Mucosa of descending colon (tissue), 3 donors: ENCODE measurements at regions not wholly inside any gene's neighbourhood (a gene's known extent, or its start where the extent isn't known, plus 50 kb on each side); places are given as distances from the start of the nearest gene placed in this dataset.

ENCODE experiments used
- ATAC-seq: fragments of 200-7000 bp; cut with Tn5 transposase; one replicate; pipeline ENCODE4 v1.9.1; 2020; ENCODE audit warnings: mild to moderate bottlenecking, moderate library complexity
- DNase-seq, 3 donors: peaks; one replicate each; pipeline ENCODE4 v3.0.0-alpha.2; 2020
- H3K36me3 ChIP-seq: fragments of 200-600 bp; one replicate; pipeline ENCODE4 v1.8.0; 2021; ENCODE audit warnings: low read depth, mild to moderate bottlenecking
- H3K4me1 ChIP-seq: fragments of 200-600 bp; one replicate; pipeline ENCODE4 v1.8.0; 2021; ENCODE audit warnings: low read depth, mild to moderate bottlenecking
- H3K4me3 ChIP-seq: fragments of 200-600 bp; one replicate; pipeline ENCODE4 v1.8.0; 2021; ENCODE audit warnings: mild to moderate bottlenecking
- H3K9me3 ChIP-seq: fragments of 200-600 bp; one replicate; pipeline ENCODE4 v1.8.0; 2021; ENCODE audit warnings: mild to moderate bottlenecking
- CTCF ChIP-seq: fragments of 200-600 bp; IDR thresholded peaks from one replicate; pipeline ENCODE4 v1.8.0; 2022; ENCODE audit warnings: antibody characterized with exemption, mild to moderate bottlenecking
- intact Hi-C, 2 donors: fragments of 100-400 bp; cut with DNase I in 1 of 2; cut with micrococcal nuclease in 1 of 2; formaldehyde crosslinking; loops; one replicate each; pipeline versions ENCODE4 v1.11.0 to v1.11.1; 2022; cut with DNase I, micrococcal nuclease
- donor health status: DM: no; HTN: no; CAD: no; lungs with moderate emphysema.
- donor health status: DM: no; HTN: no; CAD: no.
- donor health status: DM: no; HTN: yes; CAD: no.

- TF ChIP-seq CTCF: no peak
- H3K4me1 ChIP-seq: no peaks in the 10 kb centered on the region
- ATAC-seq (no peak), DNase-seq (no peak)
- intact Hi-C loops: no loop called here
- no peaks in the 10 kb centered on the region for H3K36me3 ChIP-seq
- H3K4me3 ChIP-seq: no peak overlapping the region
- H3K9me3 ChIP-seq: no peaks in the 10 kb centered on the region
Measured at GRCh38 chr9:28539434-28540070, 966.3 kb upstream of the C9orf72 start.

DNA sequence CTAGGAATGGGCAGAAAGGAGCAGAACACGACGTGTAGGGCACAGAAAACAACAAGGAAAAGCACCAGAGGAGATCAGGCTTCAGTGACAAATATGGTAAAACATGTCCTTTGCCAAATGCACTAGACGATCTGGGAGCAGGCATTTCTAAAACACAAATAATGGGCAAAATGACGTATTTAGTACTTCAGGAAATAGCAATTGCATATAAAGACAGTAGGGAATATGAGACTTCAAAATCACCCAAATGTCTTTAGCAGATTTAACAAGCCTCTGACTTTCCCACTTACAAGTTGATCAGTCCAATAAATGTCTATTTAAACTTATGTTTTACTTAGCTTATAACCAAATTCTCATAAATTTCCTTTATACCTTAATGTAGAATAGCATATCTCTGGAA is 969.6 kb upstream of the C9orf72 start:
- ATAC-seq: no peak
- H3K9me3 ChIP-seq: no peaks in the 10 kb centered on the region
- intact Hi-C loops: no loop called here
- no peaks in the 10 kb centered on the region for H3K4me1 ChIP-seq
- no peak overlapping the region for H3K4me3 ChIP-seq
- H3K36me3 ChIP-seq: no peaks in the 10 kb centered on the region
- DNase-seq: no peak
- TF ChIP-seq CTCF: no peak

GRCh38 chr9:28547527-28547926 is 974.2 kb upstream of the C9orf72 start:
- intact Hi-C loops: no loop called here
- no peak for ATAC-seq
- TF ChIP-seq CTCF: no peak
- H3K4me1 ChIP-seq: no peaks in the 10 kb centered on the region
- H3K36me3 ChIP-seq: no peaks in the 10 kb centered on the region
- no peak overlapping the region for H3K4me3 ChIP-seq
- no peak for DNase-seq
- no peaks in the 10 kb centered on the region for H3K9me3 ChIP-seq

GRCh38 chr9:28563291-28563934 is 990.1 kb upstream of the C9orf72 start:
- Histone ChIP-seq H3K4me3 (no peak overlapping the region), H3K9me3 (no peaks in the 10 kb centered on the region), H3K4me1 (no peaks in the 10 kb centered on the region), H3K36me3 (no peaks in the 10 kb centered on the region)
- TF ChIP-seq CTCF: no peak
- no peak for ATAC-seq
- DNase-seq: no peak
- intact Hi-C loops: no loop called here

DNA sequence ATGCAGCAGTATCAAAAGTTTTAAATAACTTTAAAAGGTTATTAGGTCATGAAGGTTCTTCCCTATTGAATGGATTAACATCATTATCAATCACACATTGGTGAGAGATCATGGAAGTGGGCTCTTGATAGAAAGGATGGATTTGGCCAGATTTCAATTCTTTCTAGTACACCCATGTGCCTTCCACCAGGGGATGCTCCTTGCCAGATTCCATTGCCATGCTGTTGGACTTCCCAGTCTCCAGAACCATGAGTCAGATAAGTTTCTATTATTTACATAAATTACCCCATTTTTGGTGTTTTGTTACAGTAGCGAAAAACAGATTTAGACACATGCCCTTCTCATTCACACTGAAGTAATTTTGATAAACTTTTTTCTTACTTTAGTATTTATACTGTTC is 1010.6 kb upstream of the C9orf72 start:
- Histone ChIP-seq H3K36me3 (no peaks in the 10 kb centered on the region), H3K9me3 (peaks cover 5% of the 10 kb centered on the region), H3K4me3 (no peak overlapping the region), H3K4me1 (no peaks in the 10 kb centered on the region)
- ATAC-seq (no peak), DNase-seq (no peak)
- no peak for TF ChIP-seq CTCF
- intact Hi-C loops: no loop called here
